ENCODE measurements at regions not wholly inside any gene's neighbourhood (a gene's known extent, or its start where the extent isn't known, plus 50 kb on each side); places are given as distances from the start of the nearest gene placed in this dataset.
A peak's percentile ranks its signal among the peaks of the same experiment; 100 is the strongest.

DNA sequence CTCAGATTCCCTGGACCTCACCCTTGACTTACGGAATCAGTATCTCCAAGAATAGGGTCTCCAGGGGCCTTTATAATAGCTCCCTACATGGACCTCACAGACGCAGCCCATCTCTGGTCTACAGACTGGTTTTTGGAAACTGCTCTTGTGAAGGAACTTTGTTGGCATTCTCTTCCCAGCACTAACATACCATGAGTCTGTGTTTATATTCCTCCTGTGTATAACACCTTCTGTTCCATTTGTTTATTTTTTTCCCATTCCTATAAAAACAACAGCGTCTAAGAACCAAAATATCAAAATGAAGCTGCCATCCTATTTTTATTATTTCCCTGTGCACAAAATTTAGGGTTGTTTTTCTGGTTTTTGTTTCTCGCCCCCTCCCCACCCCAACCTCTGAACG lies 131.1 kb downstream of the NEDD1 start:
- no peak for FAIRE-seq
- Histone ChIP-seq H3K4me2 (ENCODE audit: low read length) (peak overlapping the region; percentile 15), H3K4me1 (ENCODE audit: insufficient read depth, low read length) (peaks cover 10% of the 10 kb centered on the region), H3K4me3 (ENCODE audit: insufficient read depth, low read depth, low read length) (no peak overlapping the region), H3K27me3 (ENCODE audit: insufficient read depth, low read length) (peaks cover 7% of the 10 kb centered on the region), H3K79me2 (ENCODE audit: insufficient read depth, low read length) (no peaks in the 10 kb centered on the region), H2AFZ (ENCODE audit: low read depth, low read length) (no peak overlapping the region), H3K36me3 (ENCODE audit: insufficient read depth, low read length) (no peaks in the 10 kb centered on the region), H4K20me1 (ENCODE audit: insufficient read depth, low read length) (no peaks in the 10 kb centered on the region), H3K9me3 (ENCODE audit: insufficient read depth, low read depth, low read length) (no peaks in the 10 kb centered on the region), H3K9ac (ENCODE audit: low read length) (no peak overlapping the region), H3K27ac (ENCODE audit: low read depth, low read length) (no peak overlapping the region)
- no peak for TF ChIP-seq EZH2 (IDR thresholded peaks at IDR 0.05; ENCODE audit: insufficient read depth, low read length)
- TF ChIP-seq, protein P1, sequence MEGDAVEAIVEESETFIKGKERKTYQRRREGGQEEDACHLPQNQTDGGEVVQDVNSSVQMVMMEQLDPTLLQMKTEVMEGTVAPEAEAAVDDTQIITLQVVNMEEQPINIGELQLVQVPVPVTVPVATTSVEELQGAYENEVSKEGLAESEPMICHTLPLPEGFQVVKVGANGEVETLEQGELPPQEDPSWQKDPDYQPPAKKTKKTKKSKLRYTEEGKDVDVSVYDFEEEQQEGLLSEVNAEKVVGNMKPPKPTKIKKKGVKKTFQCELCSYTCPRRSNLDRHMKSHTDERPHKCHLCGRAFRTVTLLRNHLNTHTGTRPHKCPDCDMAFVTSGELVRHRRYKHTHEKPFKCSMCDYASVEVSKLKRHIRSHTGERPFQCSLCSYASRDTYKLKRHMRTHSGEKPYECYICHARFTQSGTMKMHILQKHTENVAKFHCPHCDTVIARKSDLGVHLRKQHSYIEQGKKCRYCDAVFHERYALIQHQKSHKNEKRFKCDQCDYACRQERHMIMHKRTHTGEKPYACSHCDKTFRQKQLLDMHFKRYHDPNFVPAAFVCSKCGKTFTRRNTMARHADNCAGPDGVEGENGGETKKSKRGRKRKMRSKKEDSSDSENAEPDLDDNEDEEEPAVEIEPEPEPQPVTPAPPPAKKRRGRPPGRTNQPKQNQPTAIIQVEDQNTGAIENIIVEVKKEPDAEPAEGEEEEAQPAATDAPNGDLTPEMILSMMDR (IDR thresholded peaks at IDR 0.05; ENCODE audit: insufficient read depth, low read depth, low read length) = no peak
- Mint-ChIP-seq H3K27ac (ENCODE audit: unreplicated experiment) (no peak overlapping the region), H3K4me1 (ENCODE audit: low read depth, unreplicated experiment) (peaks cover 19% of the 10 kb centered on the region), H3K27me3 (ENCODE audit: low read depth, unreplicated experiment) (peaks cover 5% of the 10 kb centered on the region), H3K36me3 (ENCODE audit: low read depth, unreplicated experiment) (no peaks in the 10 kb centered on the region), H3K9me3 (ENCODE audit: unreplicated experiment) (no peaks in the 10 kb centered on the region), H3K4me3 (ENCODE audit: unreplicated experiment) (no peak overlapping the region)
- DNase-seq (ENCODE audit: low read depth) = no peak

DNA sequence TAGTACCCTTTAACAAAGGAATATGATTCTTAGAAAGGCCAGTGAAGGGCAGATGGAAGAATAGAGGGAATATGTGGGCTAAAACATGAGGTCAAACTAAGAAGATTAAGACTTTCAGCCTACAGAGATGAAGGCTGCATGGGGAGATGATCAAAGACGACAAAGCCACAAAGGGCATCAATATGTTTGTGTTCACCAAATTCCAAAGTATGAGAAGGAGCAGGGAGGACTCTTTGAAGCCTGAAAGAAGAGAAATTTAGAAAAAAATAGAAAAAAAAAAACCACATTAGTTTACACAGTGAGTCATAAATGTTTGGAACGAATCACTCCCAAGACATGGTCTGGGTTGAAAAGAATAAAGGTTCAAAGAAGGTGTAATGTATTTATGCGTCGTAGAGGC lies 131.8 kb downstream of the NEDD1 start:
- Histone ChIP-seq H3K9me3 (ENCODE audit: insufficient read depth, low read depth, low read length) (no peaks in the 10 kb centered on the region), H3K4me1 (ENCODE audit: insufficient read depth, low read length) (peaks cover 10% of the 10 kb centered on the region), H2AFZ (ENCODE audit: low read depth, low read length) (no peak overlapping the region), H3K36me3 (ENCODE audit: insufficient read depth, low read length) (no peaks in the 10 kb centered on the region), H3K4me3 (ENCODE audit: insufficient read depth, low read depth, low read length) (no peak overlapping the region), H4K20me1 (ENCODE audit: insufficient read depth, low read length) (no peaks in the 10 kb centered on the region), H3K79me2 (ENCODE audit: insufficient read depth, low read length) (no peaks in the 10 kb centered on the region), H3K27ac (ENCODE audit: low read depth, low read length) (no peak overlapping the region), H3K27me3 (ENCODE audit: insufficient read depth, low read length) (peaks cover 7% of the 10 kb centered on the region), H3K4me2 (ENCODE audit: low read length) (peak overlapping the region; percentile 15), H3K9ac (ENCODE audit: low read length) (no peak overlapping the region)
- DNase-seq (ENCODE audit: low read depth) (peak; percentile 64), FAIRE-seq (no peak)
- Mint-ChIP-seq H3K27me3 (ENCODE audit: low read depth, unreplicated experiment) (peaks cover 5% of the 10 kb centered on the region), H3K4me1 (ENCODE audit: low read depth, unreplicated experiment) (peaks cover 19% of the 10 kb centered on the region), H3K36me3 (ENCODE audit: low read depth, unreplicated experiment) (no peaks in the 10 kb centered on the region), H3K4me3 (ENCODE audit: unreplicated experiment) (no peak overlapping the region), H3K9me3 (ENCODE audit: unreplicated experiment) (no peaks in the 10 kb centered on the region), H3K27ac (ENCODE audit: unreplicated experiment) (no peak overlapping the region)
- TF ChIP-seq, protein P1 (IDR thresholded peaks at IDR 0.05; ENCODE audit: insufficient read depth, low read depth, low read length) = no peak
- TF ChIP-seq EZH2 (IDR thresholded peaks at IDR 0.05; ENCODE audit: insufficient read depth, low read length) = no peak

DNA sequence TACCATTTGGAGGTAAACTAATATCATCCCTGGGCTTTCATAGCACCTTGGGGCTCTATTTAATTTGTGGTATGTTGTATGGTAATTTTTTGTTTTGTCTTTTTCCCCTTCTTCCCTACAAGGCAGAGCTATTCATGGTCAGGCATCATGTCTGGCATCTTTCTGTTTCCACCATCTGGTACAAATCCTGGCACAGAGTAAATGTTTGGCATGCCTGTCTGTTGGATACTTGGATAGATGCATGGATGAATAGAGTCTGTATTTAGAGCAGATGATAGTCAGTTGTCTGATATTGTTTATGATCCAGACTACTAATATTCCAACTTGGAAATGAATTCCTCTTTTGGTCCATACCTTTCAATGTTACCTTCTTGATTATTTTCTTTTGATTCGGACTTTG lies 139.8 kb downstream of the NEDD1 start:
- Histone ChIP-seq H4K20me1 (ENCODE audit: insufficient read depth, low read length) (no peaks in the 10 kb centered on the region), H3K36me3 (ENCODE audit: insufficient read depth, low read length) (no peaks in the 10 kb centered on the region), H3K27ac (ENCODE audit: low read depth, low read length) (no peak overlapping the region), H2AFZ (ENCODE audit: low read depth, low read length) (no peak overlapping the region), H3K4me2 (ENCODE audit: low read length) (no peak overlapping the region), H3K9me3 (ENCODE audit: insufficient read depth, low read depth, low read length) (no peaks in the 10 kb centered on the region), H3K4me1 (ENCODE audit: insufficient read depth, low read length) (no peaks in the 10 kb centered on the region), H3K9ac (ENCODE audit: low read length) (no peak overlapping the region), H3K27me3 (ENCODE audit: insufficient read depth, low read length) (peaks cover 4% of the 10 kb centered on the region), H3K4me3 (ENCODE audit: insufficient read depth, low read depth, low read length) (no peak overlapping the region), H3K79me2 (ENCODE audit: insufficient read depth, low read length) (no peaks in the 10 kb centered on the region)
- peaks cover 2% of the 10 kb centered on the region for H3K4me1 Mint-ChIP-seq (ENCODE audit: low read depth, unreplicated experiment)
- H3K27ac Mint-ChIP-seq (ENCODE audit: unreplicated experiment) = no peak overlapping the region
- H3K27me3 Mint-ChIP-seq (ENCODE audit: low read depth, unreplicated experiment) = peaks cover 7% of the 10 kb centered on the region
- TF ChIP-seq EZH2 (IDR thresholded peaks at IDR 0.05; ENCODE audit: insufficient read depth, low read length) = no peak
- TF ChIP-seq, protein P1 (IDR thresholded peaks at IDR 0.05; ENCODE audit: insufficient read depth, low read depth, low read length) = no peak
- FAIRE-seq (no peak), DNase-seq (ENCODE audit: low read depth) (no peak)
- H3K9me3 Mint-ChIP-seq (ENCODE audit: unreplicated experiment) = no peaks in the 10 kb centered on the region
- no peaks in the 10 kb centered on the region for H3K36me3 Mint-ChIP-seq (ENCODE audit: low read depth, unreplicated experiment)
- H3K4me3 Mint-ChIP-seq (ENCODE audit: unreplicated experiment) = no peak overlapping the region
